Ishikawa (cell line): ENCODE measurements at regions not wholly inside any gene's neighbourhood (a gene's known extent, or its start where the extent isn't known, plus 50 kb on each side); places are given as distances from the start of the nearest gene placed in this dataset.

Experiments
- CEBPB ChIP-seq: IDR thresholded peaks from 2 replicates; pipeline ENCODE4 v1.6.1; 2012
- CREB1 ChIP-seq: IDR thresholded peaks from 2 replicates; pipeline ENCODE4 v1.6.1; 2012; ENCODE audit warnings: low read depth
- EGR1 ChIP-seq: IDR thresholded peaks from 2 replicates; pipeline ENCODE4 v1.6.1; 2012
- EP300 ChIP-seq: IDR thresholded peaks from 2 replicates; pipeline ENCODE4 v1.6.1; 2012; ENCODE audit warnings: borderline replicate concordance
- FOXM1 ChIP-seq: IDR thresholded peaks from 2 replicates; pipeline ENCODE4 v1.6.1; 2012; ENCODE audit warnings: low read depth, borderline replicate concordance
- NFIC ChIP-seq: IDR thresholded peaks from 2 replicates; pipeline ENCODE4 v1.6.1; 2012
- RAD21 ChIP-seq: IDR thresholded peaks from 2 replicates; pipeline ENCODE4 v1.6.1; 2012; ENCODE audit warnings: low read depth
- TAF1 ChIP-seq: IDR thresholded peaks from 2 replicates; pipeline ENCODE4 v1.6.1; 2012; ENCODE audit warnings: low read depth, mild to moderate bottlenecking
- TCF12 ChIP-seq: IDR thresholded peaks from 2 replicates; pipeline ENCODE4 v1.6.1; 2012; ENCODE audit warnings: low read depth
- TEAD4 ChIP-seq: IDR thresholded peaks from 2 replicates; pipeline ENCODE4 v1.6.1; 2012
- YY1 ChIP-seq: IDR thresholded peaks from 2 replicates; pipeline ENCODE4 v1.6.1; 2012; ENCODE audit warnings: low read depth
- ZBTB7A ChIP-seq: IDR thresholded peaks from 2 replicates; pipeline ENCODE4 v1.6.1; 2012; ENCODE audit warnings: low read depth
- TF ChIP-seq, protein P1 (sequence below): IDR thresholded peaks from 2 replicates; pipeline ENCODE4 v1.6.1; 2012; ENCODE audit warnings: low read depth, mild to moderate bottlenecking
- TF ChIP-seq, protein P2 (sequence below): IDR thresholded peaks from 2 replicates; pipeline ENCODE4 v1.6.1; 2012
- TF ChIP-seq, protein P3 (sequence below): IDR thresholded peaks from 2 replicates; pipeline ENCODE4 v1.6.1; 2012

DNA sequence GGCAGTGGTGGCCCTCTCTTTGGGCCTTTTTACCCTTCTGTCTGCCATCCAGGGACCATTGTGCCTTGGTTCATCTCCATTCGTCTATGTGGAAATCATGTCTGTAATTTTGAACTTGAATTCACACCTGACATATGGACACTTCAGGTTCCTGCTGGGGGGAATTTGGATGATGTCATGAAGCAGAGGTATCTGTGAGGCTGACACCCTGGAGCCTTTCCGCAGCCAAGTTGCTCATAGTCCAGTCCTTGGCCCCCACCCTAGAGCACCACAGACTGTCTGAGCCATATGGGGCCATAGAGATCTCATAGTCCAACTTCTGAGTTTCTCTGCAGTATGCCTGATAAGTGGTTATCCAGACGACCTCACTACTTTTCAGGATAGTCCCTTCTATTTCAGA, 147.7 kb upstream of the CACNA1E start:
- TF ChIP-seq EGR1, result no peak
- TF ChIP-seq TCF12, result no peak
- TF ChIP-seq, protein P1, sequence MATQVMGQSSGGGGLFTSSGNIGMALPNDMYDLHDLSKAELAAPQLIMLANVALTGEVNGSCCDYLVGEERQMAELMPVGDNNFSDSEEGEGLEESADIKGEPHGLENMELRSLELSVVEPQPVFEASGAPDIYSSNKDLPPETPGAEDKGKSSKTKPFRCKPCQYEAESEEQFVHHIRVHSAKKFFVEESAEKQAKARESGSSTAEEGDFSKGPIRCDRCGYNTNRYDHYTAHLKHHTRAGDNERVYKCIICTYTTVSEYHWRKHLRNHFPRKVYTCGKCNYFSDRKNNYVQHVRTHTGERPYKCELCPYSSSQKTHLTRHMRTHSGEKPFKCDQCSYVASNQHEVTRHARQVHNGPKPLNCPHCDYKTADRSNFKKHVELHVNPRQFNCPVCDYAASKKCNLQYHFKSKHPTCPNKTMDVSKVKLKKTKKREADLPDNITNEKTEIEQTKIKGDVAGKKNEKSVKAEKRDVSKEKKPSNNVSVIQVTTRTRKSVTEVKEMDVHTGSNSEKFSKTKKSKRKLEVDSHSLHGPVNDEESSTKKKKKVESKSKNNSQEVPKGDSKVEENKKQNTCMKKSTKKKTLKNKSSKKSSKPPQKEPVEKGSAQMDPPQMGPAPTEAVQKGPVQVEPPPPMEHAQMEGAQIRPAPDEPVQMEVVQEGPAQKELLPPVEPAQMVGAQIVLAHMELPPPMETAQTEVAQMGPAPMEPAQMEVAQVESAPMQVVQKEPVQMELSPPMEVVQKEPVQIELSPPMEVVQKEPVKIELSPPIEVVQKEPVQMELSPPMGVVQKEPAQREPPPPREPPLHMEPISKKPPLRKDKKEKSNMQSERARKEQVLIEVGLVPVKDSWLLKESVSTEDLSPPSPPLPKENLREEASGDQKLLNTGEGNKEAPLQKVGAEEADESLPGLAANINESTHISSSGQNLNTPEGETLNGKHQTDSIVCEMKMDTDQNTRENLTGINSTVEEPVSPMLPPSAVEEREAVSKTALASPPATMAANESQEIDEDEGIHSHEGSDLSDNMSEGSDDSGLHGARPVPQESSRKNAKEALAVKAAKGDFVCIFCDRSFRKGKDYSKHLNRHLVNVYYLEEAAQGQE, result no peak
- TF ChIP-seq ZBTB7A, result no peak
- no peak for TF ChIP-seq RAD21
- no peak for TF ChIP-seq TEAD4
- TF ChIP-seq FOXM1, result no peak
- TF ChIP-seq, protein P2, sequence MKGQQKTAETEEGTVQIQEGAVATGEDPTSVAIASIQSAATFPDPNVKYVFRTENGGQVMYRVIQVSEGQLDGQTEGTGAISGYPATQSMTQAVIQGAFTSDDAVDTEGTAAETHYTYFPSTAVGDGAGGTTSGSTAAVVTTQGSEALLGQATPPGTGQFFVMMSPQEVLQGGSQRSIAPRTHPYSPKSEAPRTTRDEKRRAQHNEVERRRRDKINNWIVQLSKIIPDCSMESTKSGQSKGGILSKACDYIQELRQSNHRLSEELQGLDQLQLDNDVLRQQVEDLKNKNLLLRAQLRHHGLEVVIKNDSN, result no peak
- TF ChIP-seq CREB1, result no peak
- no peak for TF ChIP-seq NFIC
- no peak for TF ChIP-seq YY1
- no peak for TF ChIP-seq CEBPB
- TF ChIP-seq TAF1, result no peak
- TF ChIP-seq, protein P3, sequence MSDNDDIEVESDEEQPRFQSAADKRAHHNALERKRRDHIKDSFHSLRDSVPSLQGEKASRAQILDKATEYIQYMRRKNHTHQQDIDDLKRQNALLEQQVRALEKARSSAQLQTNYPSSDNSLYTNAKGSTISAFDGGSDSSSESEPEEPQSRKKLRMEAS, result no peak
- no peak for TF ChIP-seq EP300

DNA sequence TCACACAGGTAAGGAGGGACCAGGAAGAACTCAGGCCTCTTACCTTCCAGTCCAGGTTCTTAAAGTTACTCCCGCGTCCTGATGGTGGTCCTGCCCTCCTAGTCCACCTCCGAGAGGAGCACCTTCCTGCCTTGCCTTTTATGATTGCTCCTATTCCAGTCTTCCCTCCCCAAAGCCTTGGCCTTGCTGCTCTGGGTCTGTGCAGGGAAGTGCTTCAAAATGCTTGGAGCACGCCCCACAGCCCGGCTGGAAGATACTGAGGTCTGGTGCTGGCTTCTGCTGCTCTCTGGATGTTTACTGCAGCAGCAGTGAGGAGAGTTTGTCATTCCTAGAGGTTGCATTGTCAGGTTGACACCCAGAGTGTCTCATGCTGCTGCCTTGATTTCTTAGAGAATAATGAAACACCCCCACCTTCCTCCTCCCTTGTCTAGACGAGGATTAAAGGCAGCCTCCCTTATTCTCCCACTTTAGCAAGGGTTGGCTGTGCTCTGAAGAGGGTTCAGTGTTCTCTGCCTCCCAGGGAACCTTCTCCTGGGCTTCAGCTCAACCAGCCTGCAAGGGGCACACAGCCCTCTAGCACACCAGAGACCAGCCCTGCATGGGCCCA, 142.2 kb upstream of the CACNA1E start:
- TF ChIP-seq, protein P3, result no peak
- TF ChIP-seq TAF1 (no peak), FOXM1 (no peak), RAD21 (no peak)
- TF ChIP-seq, protein P1, result no peak

DNA sequence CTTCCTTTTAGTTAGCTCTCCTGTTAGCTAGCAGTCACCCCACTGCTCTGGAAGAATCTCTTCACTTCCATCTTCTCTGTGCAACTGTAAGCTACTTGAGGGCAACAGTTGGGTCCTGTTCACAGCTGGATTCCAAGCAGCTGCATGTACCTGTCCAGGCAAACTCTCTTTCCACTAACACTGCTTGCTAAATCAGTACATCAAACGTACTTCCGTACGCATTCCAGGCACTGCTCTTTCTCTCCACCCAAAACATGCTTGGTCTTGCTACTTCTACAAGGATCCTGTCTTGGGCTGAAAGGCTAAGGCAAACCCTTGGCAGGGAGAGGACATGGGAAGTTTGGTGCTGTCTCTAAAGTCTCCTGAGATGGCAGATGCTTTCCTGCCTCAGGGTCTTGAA, 139.2 kb upstream of the CACNA1E start:
- TF ChIP-seq, protein P1, result no peak
- TF ChIP-seq CREB1 (no peak), NFIC (no peak), TEAD4 (no peak), EP300 (no peak), RAD21 (no peak), FOXM1 (no peak), TCF12 (no peak), ZBTB7A (no peak)
- TF ChIP-seq, protein P2, result no peak

DNA sequence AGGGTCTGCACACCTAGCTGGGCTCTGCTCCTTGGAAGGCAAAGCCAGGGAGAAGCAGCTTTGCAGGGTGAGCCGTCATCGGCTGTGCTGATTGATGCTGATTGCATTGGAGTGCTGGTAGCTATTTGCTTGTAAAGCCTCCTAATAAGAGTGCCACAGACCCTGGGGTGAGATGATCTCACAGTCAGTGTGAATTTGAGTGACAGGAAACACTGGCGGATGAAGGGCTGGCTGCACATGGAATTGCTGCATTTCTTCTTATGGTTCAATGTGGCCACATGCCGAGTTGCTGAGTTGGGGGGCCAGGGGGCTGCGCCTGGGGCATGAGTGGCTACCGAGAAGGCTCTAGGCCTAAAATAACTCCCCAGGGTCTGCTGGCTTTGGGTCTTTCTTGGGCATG, 138.2 kb upstream of the CACNA1E start:
- TF ChIP-seq YY1 (no peak), EP300 (no peak), RAD21 (no peak), CEBPB (no peak), TEAD4 (no peak), EGR1 (no peak), ZBTB7A (no peak), CREB1 (no peak), NFIC (no peak), TCF12 (no peak), FOXM1 (no peak), TAF1 (no peak)
- TF ChIP-seq, protein P2, result no peak
- TF ChIP-seq, protein P3, result no peak
- TF ChIP-seq, protein P1, result no peak
